ENCODE measurements at regions not wholly inside any gene's neighbourhood (a gene's known extent, or its start where the extent isn't known, plus 50 kb on each side); places are given as distances from the start of the nearest gene placed in this dataset.
A peak's percentile ranks its signal among the peaks of the same experiment; 100 is the strongest.

DNA sequence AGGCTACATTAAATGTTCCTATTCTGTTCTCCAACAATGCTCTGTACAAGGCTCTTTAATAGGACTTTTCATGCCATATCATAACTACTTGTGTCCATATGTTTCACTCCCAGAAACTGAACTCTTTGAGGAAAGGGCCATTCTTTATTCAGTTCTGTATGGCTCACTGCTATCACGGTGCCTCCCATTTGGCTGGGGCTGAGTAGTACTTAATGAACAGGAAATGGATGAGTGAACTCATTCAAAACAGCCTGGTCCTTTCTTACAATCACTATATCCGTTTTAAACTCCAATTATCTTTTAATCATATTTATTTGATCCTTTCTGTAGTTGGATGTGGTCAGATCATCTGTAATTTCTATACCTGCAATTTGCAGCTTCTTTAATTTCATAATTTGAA lies 410.6 kb downstream of the TBC1D4 start:
- intact Hi-C loops (cut with micrococcal nuclease; ENCODE audit: unreplicated experiment) = no loop called here
- Histone ChIP-seq H3K36me3 (ENCODE audit: insufficient read depth, low read length, poor library complexity, severe bottlenecking) (no peaks in the 10 kb centered on the region), H3K27ac (ENCODE audit: low read depth, low read length, poor library complexity, severe bottlenecking) (no peak overlapping the region), H3K4me1 (ENCODE audit: insufficient read depth, low read length, poor library complexity, severe bottlenecking) (no peaks in the 10 kb centered on the region), H3K9me3 (ENCODE audit: low read depth, low read length, poor library complexity, severe bottlenecking) (no peaks in the 10 kb centered on the region), H3K27me3 (replicated peaks; ENCODE audit: insufficient read depth, low read depth, low read length, poor library complexity) (no peaks in the 10 kb centered on the region), H3K4me3 (ENCODE audit: low read depth, low read length, poor library complexity, severe bottlenecking) (no peak overlapping the region)
- no TSS peak for BruUV-seq (replicated peaks)
- peak; percentile 44 for DNase-seq (ENCODE audit: low spot score)
- POLR2A ChIA-PET (ENCODE audit: low non-redundant PET) = no interaction called here
- CTCF ChIA-PET = no interaction called here
- TF ChIP-seq, protein P1, sequence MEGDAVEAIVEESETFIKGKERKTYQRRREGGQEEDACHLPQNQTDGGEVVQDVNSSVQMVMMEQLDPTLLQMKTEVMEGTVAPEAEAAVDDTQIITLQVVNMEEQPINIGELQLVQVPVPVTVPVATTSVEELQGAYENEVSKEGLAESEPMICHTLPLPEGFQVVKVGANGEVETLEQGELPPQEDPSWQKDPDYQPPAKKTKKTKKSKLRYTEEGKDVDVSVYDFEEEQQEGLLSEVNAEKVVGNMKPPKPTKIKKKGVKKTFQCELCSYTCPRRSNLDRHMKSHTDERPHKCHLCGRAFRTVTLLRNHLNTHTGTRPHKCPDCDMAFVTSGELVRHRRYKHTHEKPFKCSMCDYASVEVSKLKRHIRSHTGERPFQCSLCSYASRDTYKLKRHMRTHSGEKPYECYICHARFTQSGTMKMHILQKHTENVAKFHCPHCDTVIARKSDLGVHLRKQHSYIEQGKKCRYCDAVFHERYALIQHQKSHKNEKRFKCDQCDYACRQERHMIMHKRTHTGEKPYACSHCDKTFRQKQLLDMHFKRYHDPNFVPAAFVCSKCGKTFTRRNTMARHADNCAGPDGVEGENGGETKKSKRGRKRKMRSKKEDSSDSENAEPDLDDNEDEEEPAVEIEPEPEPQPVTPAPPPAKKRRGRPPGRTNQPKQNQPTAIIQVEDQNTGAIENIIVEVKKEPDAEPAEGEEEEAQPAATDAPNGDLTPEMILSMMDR (conservative IDR thresholded peaks at IDR 0.05; ENCODE audit: low read depth, low read length) = no peak
- no peak for TF ChIP-seq EZH2 (IDR thresholded peaks at IDR 0.05; ENCODE audit: borderline replicate concordance, low read depth, low read length, poor library complexity, severe bottlenecking)

DNA sequence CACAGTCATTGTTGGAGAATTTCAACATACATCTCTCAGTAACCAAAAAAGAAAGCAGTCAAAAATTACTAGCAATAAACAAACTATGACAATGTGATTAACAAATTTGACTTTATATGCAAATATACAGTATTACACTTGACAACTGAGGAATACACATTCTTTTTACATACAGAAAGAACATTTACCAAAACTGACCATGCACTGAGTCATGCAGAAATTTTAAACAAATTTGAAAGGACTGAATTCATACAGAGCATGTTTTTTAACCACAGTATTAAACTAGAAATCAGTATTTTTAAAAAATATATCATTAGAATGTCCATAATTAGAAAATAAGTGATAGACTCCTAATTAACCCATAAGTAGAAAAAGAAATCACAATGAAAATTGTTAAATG lies 420.1 kb downstream of the TBC1D4 start:
- no peak for DNase-seq (ENCODE audit: low spot score)
- CTCF ChIA-PET = no interaction called here
- TF ChIP-seq EZH2 (IDR thresholded peaks at IDR 0.05; ENCODE audit: borderline replicate concordance, low read depth, low read length, poor library complexity, severe bottlenecking) = no peak
- TF ChIP-seq, protein P1 (conservative IDR thresholded peaks at IDR 0.05; ENCODE audit: low read depth, low read length) = no peak
- Histone ChIP-seq H3K27ac (ENCODE audit: low read depth, low read length, poor library complexity, severe bottlenecking) (no peak overlapping the region), H3K27me3 (replicated peaks; ENCODE audit: insufficient read depth, low read depth, low read length, poor library complexity) (no peaks in the 10 kb centered on the region), H3K4me1 (ENCODE audit: insufficient read depth, low read length, poor library complexity, severe bottlenecking) (no peaks in the 10 kb centered on the region), H3K4me3 (ENCODE audit: low read depth, low read length, poor library complexity, severe bottlenecking) (no peak overlapping the region), H3K36me3 (ENCODE audit: insufficient read depth, low read length, poor library complexity, severe bottlenecking) (no peaks in the 10 kb centered on the region), H3K9me3 (ENCODE audit: low read depth, low read length, poor library complexity, severe bottlenecking) (no peaks in the 10 kb centered on the region)
- POLR2A ChIA-PET (ENCODE audit: low non-redundant PET) = no interaction called here
- intact Hi-C loops (cut with micrococcal nuclease; ENCODE audit: unreplicated experiment) = no loop called here
- BruUV-seq (replicated peaks) = no TSS peak

DNA sequence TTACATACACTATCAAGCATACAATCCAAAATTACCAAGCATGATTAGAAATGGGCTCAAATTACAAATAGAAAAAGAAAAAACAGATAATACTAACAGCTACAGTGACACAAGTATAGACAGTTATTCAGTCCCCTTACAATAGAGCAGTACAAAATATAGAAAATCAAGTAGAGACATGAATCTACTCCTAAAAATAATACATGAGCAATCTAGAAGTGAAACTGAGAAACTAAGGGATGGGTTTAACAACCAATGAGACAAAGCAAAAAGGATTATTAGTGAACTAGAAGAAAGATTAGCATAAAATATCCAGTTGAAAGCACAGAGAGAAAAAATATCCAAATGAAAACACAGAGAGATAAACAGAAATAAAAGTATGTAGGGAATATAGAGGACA lies 426.7 kb downstream of the TBC1D4 start:
- no peak for TF ChIP-seq EZH2 (IDR thresholded peaks at IDR 0.05; ENCODE audit: borderline replicate concordance, low read depth, low read length, poor library complexity, severe bottlenecking)
- TF ChIP-seq, protein P1 (conservative IDR thresholded peaks at IDR 0.05; ENCODE audit: low read depth, low read length) = no peak
- Histone ChIP-seq H3K9me3 (ENCODE audit: low read depth, low read length, poor library complexity, severe bottlenecking) (no peaks in the 10 kb centered on the region), H3K4me3 (ENCODE audit: low read depth, low read length, poor library complexity, severe bottlenecking) (no peak overlapping the region), H3K4me1 (ENCODE audit: insufficient read depth, low read length, poor library complexity, severe bottlenecking) (peaks cover 2% of the 10 kb centered on the region), H3K36me3 (ENCODE audit: insufficient read depth, low read length, poor library complexity, severe bottlenecking) (no peaks in the 10 kb centered on the region), H3K27me3 (replicated peaks; ENCODE audit: insufficient read depth, low read depth, low read length, poor library complexity) (no peaks in the 10 kb centered on the region), H3K27ac (ENCODE audit: low read depth, low read length, poor library complexity, severe bottlenecking) (no peak overlapping the region)
- DNase-seq (ENCODE audit: low spot score) = no peak
- ChIA-PET CTCF (no interaction called here), POLR2A (ENCODE audit: low non-redundant PET) (no interaction called here)
- no TSS peak for BruUV-seq (replicated peaks)
- intact Hi-C loops (cut with micrococcal nuclease; ENCODE audit: unreplicated experiment) = no loop called here
